CD4-positive, alpha-beta T cell (primary cell): ENCODE measurements at regions not wholly inside any gene's neighbourhood (a gene's known extent, or its start where the extent isn't known, plus 50 kb on each side); places are given as distances from the start of the nearest gene placed in this dataset.
"Not testable (repeated sequence)": the region's sequence is repeated elsewhere in the genome, so short reads cannot be mapped to it uniquely, and the experiment has no call there.

ENCODE experiments used
- ATAC-seq: fragments of 200-7000 bp; cut with Tn5 transposase; one replicate; pipeline ENCODE4 v1.10.0; 2022; ENCODE audit warnings: mild to moderate bottlenecking; ENCODE audit not compliant: poor library complexity
- CTCF ChIA-PET: fragments of 350-600 bp; sonication (Branson Sonifier 250); formaldehyde crosslinking; loops from one replicate; lab custom pipeline; 2021; ENCODE audit warnings: antibody characterized with exemption, inconsistent platforms; lab: Charles Lee
- POLR2A ChIA-PET: fragments of 350-600 bp; sonication (Branson Sonifier 250); formaldehyde crosslinking; loops from one replicate; lab custom pipeline; 2021; ENCODE audit warnings: antibody characterized with exemption, inconsistent platforms; lab: Charles Lee
- DNase-seq, 14 experiments: peaks; one replicate each; pipeline ENCODE4 v3.0.0-alpha.2; 2013 to 2020; ENCODE audit warnings: mixed read lengths in 2 of 14
- H3K27ac ChIP-seq, 2 donors: one replicate each; pipeline versions ENCODE4 v1.5.1 to v1.7.0; 2013; ENCODE audit warnings: low read length in 2 of 2, low read depth in 1 of 2, mild to moderate bottlenecking in 1 of 2
- H3K27me3 ChIP-seq, 2 experiments: 1 replicate in 1 of 2; 2 replicates in 1 of 2; pipeline versions ENCODE4 v1.6.1 to v1.7.0; 2013; ENCODE audit warnings: low read length in 2 of 2, control low read depth in 1 of 2, mild to moderate bottlenecking in 1 of 2, moderate library complexity in 1 of 2; ENCODE audit not compliant: insufficient read depth in 2 of 2, control insufficient read depth in 1 of 2
- H3K36me3 ChIP-seq: one replicate; pipeline ENCODE4 v1.6.1; 2013; ENCODE audit warnings: low read length, control low read depth; ENCODE audit not compliant: insufficient read depth
- H3K4me1 ChIP-seq: one replicate; pipeline ENCODE4 v1.6.1; 2013; ENCODE audit warnings: low read length, control low read depth; ENCODE audit not compliant: insufficient read depth
- H3K4me3 ChIP-seq: one replicate; pipeline ENCODE4 v1.5.1; 2013; ENCODE audit warnings: mild to moderate bottlenecking, low read length, moderate library complexity
- H3K9me3 ChIP-seq, 2 experiments: 1 replicate in 1 of 2; 2 replicates in 1 of 2; pipeline versions ENCODE4 v1.6.1 to v1.7.0; 2013; ENCODE audit warnings: low read length in 2 of 2, mild to moderate bottlenecking in 2 of 2, control low read depth in 1 of 2, moderate library complexity in 1 of 2; ENCODE audit not compliant: control insufficient read depth in 1 of 2, insufficient read depth in 1 of 2
- H3K27ac Mint-ChIP-seq: one replicate; pipeline ENCODE4 v1.8.0; 2020; ENCODE audit warnings: mixed read lengths
- H3K27me3 Mint-ChIP-seq: one replicate; pipeline ENCODE4 v1.8.0; 2021; ENCODE audit warnings: mixed read lengths
- H3K36me3 Mint-ChIP-seq: one replicate; pipeline ENCODE4 v1.8.0; 2021; ENCODE audit warnings: low read depth, mixed read lengths
- H3K4me1 Mint-ChIP-seq: one replicate; pipeline ENCODE4 v1.8.0; 2021; ENCODE audit warnings: low read depth, mixed read lengths
- H3K4me3 Mint-ChIP-seq: one replicate; pipeline ENCODE4 v1.8.0; 2020; ENCODE audit warnings: mild to moderate bottlenecking, mixed read lengths
- H3K9me3 Mint-ChIP-seq: one replicate; pipeline ENCODE4 v1.8.0; 2020; ENCODE audit warnings: mixed read lengths
- intact Hi-C, 2 experiments: fragments of 100-400 bp; cut with DNase I in 1 of 2; cut with micrococcal nuclease in 1 of 2; formaldehyde crosslinking; loops; one replicate each; pipeline versions ENCODE4 v1.15.1 to v1.9.0; 2023 to 2025; cut with DNase I, micrococcal nuclease
- TF ChIP-seq, protein P1 (sequence below): fragments of 200-600 bp; IDR thresholded peaks from one replicate; pipeline ENCODE4 v1.8.0; 2022; ENCODE audit warnings: antibody characterized with exemption, mild to moderate bottlenecking

DNA sequence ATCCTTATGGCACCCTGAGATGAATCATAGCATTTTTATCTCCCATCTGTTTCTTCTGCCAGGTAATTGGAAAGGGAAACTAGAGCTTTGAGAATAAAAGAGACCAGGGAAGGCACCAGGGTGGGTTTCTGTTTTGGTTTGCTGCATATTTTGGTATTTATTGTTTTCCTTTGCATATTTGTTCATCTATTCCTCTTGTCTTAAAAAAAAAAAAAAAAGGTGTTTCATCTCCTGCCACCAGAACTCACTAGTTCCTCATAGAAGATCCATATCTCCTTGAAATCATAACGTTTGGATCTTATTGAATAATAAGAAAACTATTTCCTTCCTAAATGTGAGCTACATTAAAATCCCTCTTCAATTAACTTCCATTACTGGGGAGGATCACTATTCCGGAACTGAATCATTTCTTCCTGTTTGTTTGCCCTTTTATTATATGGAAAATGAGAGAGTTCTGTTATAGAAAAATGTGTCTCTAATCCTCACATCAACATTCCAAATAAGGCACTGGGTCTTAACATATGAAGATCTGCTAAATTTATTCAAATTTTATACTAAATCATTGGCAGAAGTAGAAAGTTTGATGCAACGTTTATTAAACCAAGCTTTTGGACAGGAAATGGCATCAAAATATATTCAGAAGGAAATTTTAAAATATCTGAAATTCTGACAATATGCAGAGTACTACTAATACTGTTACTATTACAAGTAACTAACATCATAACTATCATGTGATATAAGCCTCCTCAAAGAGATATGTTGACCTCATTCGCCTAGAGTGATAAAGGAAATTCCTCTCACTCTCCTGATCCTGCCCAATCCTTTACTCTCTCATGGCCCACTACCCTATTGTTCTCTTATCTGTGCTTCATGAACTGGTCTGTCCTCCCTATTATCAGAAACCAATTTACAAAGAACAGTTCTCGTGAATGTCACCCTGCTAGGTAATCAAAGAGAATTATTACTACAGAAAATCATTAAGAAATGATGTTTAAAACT is 229.4 kb upstream of the RSPO3 start:
- intact Hi-C loops: no loop called here
- Mint-ChIP-seq H3K36me3 (no peaks in the 10 kb centered on the region), H3K4me1 (no peaks in the 10 kb centered on the region), H3K27me3 (no peaks in the 10 kb centered on the region), H3K27ac (no peak overlapping the region), H3K4me3 (no peak overlapping the region), H3K9me3 (no peaks in the 10 kb centered on the region)
- POLR2A ChIA-PET: no interaction called here
- Histone ChIP-seq H3K36me3 (no peaks in the 10 kb centered on the region), H3K4me3 (no peak overlapping the region), H3K9me3 (peaks cover 0 to 4% of the 10 kb centered on the region in 2 experiments), H3K27ac (no peak overlapping the region), H3K4me1 (no peaks in the 10 kb centered on the region), H3K27me3 (no peaks in the 10 kb centered on the region)
- CTCF ChIA-PET: no interaction called here
- TF ChIP-seq, protein P1, sequence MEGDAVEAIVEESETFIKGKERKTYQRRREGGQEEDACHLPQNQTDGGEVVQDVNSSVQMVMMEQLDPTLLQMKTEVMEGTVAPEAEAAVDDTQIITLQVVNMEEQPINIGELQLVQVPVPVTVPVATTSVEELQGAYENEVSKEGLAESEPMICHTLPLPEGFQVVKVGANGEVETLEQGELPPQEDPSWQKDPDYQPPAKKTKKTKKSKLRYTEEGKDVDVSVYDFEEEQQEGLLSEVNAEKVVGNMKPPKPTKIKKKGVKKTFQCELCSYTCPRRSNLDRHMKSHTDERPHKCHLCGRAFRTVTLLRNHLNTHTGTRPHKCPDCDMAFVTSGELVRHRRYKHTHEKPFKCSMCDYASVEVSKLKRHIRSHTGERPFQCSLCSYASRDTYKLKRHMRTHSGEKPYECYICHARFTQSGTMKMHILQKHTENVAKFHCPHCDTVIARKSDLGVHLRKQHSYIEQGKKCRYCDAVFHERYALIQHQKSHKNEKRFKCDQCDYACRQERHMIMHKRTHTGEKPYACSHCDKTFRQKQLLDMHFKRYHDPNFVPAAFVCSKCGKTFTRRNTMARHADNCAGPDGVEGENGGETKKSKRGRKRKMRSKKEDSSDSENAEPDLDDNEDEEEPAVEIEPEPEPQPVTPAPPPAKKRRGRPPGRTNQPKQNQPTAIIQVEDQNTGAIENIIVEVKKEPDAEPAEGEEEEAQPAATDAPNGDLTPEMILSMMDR: no peak
- DNase-seq: no peak
- no peak for ATAC-seq

DNA sequence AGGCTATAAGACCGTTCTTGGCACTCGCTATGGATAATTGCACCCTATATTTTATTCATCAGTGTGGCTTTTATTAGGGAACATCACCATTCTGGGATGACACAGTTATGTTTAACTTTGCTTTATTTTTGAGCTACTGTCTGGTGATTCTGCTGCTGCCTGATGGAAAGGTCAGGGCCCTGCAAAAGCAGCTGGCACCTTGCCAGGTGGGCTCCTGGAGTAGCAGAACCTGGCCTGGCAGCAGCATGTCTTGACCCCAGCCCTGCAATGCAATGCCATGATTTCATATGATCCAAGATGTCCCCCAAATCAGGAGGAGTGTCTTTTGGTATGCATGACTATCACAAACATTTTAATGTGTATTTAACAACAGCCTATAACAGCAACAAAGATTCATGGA is 228.4 kb upstream of the RSPO3 start:
- ChIA-PET POLR2A (no interaction called here), CTCF (no interaction called here)
- Histone ChIP-seq H3K27me3 (no peaks in the 10 kb centered on the region), H3K4me3 (no peak overlapping the region), H3K9me3 (peaks cover 0 to 4% of the 10 kb centered on the region in 2 experiments), H3K27ac (no peak overlapping the region), H3K4me1 (no peaks in the 10 kb centered on the region), H3K36me3 (no peaks in the 10 kb centered on the region)
- no peaks in the 10 kb centered on the region for H3K4me1 Mint-ChIP-seq
- H3K4me3 Mint-ChIP-seq: no peak overlapping the region
- no peak overlapping the region for H3K27ac Mint-ChIP-seq
- ATAC-seq (no peak), DNase-seq (no peak)
- TF ChIP-seq, protein P1: no peak
- no peaks in the 10 kb centered on the region for H3K27me3 Mint-ChIP-seq
- intact Hi-C loops: no loop called here
- H3K36me3 Mint-ChIP-seq: no peaks in the 10 kb centered on the region
- H3K9me3 Mint-ChIP-seq: no peaks in the 10 kb centered on the region

DNA sequence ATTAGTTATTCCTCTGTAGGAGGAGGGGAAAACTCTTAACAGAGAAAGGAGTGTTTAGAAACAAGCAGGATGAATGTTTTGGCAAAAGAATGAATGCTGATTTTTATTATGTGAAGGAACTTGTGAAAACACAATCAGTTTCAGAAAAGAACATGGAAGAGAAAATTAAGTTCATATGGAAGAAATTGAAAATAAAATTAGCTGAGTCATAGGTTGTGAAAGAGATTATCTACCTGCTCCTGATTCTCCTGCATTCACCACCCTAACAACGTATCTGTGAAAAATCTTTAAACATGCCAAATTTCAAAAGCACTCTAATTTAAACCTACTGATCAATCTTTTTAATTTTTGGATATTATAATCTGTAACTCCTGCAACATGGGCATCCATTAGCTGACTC is 227.3 kb upstream of the RSPO3 start:
- no peak overlapping the region for H3K27ac ChIP-seq
- Mint-ChIP-seq H3K36me3 (no peaks in the 10 kb centered on the region), H3K4me1 (no peaks in the 10 kb centered on the region), H3K4me3 (no peak overlapping the region), H3K9me3 (no peaks in the 10 kb centered on the region), H3K27me3 (no peaks in the 10 kb centered on the region), H3K27ac (no peak overlapping the region)
- intact Hi-C loops: no loop called here
- ATAC-seq (no peak), DNase-seq (no peak)
- H3K36me3 ChIP-seq: no peaks in the 10 kb centered on the region
- TF ChIP-seq, protein P1: no peak
- POLR2A ChIA-PET: no interaction called here
- H3K4me1 ChIP-seq: no peaks in the 10 kb centered on the region
- H3K4me3 ChIP-seq: no peak overlapping the region
- H3K27me3 ChIP-seq: no peaks in the 10 kb centered on the region
- CTCF ChIA-PET: no interaction called here
- peaks cover 0 to 4% of the 10 kb centered on the region in 2 experiments for H3K9me3 ChIP-seq

DNA sequence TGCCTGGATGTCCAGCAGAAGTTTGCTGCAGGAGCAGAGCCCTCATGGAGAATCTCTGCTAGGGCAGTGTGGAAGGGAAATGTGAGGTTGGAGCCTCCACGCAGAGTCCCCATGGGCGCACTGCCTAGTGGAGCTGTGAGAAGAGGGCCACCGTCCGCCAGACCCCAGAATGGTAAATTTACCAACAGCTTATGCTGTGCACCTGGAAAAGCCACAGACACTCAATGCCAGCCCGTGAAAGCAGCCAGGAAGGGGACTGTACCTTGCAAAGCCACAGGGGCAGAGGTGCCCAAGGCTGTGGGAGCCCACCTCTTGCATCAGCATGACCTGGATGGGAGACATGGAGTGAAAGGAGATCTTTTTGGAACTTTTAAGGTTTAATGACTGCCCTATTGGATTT is 225.6 kb upstream of the RSPO3 start:
- H3K9me3 ChIP-seq, ATAC-seq, H3K27ac Mint-ChIP-seq, H3K4me3 Mint-ChIP-seq, H3K4me3 ChIP-seq, H3K27me3 ChIP-seq, H3K27me3 Mint-ChIP-seq, H3K4me1 ChIP-seq, H3K27ac ChIP-seq, POLR2A ChIA-PET, H3K36me3 ChIP-seq, H3K36me3 Mint-ChIP-seq, intact Hi-C loops, DNase-seq, CTCF ChIA-PET, H3K4me1 Mint-ChIP-seq, H3K9me3 Mint-ChIP-seq: not testable (repeated sequence)
